SK-N-SH (cell line): ENCODE measurements at regions not wholly inside any gene's neighbourhood (a gene's known extent, or its start where the extent isn't known, plus 50 kb on each side); places are given as distances from the start of the nearest gene placed in this dataset.

ENCODE experiments used
- CTCF ChIA-PET: fragments of 300-600, 350-600 bp; formaldehyde crosslinking; extraction: SDS; loops from one replicate; lab custom pipeline; 2021; lab: Yijun Ruan, JAX
- POLR2A ChIA-PET: fragments of 350-600 bp; sonication (Branson Sonifier 250); formaldehyde crosslinking; extraction: SDS; loops from one replicate; lab custom pipeline; 2020; ENCODE audit warnings: antibody characterized with exemption, inconsistent platforms; lab: Yijun Ruan, JAX
- DNase-seq: peaks from one replicate; pipeline ENCODE4 v3.0.0; 2012
- H2AFZ ChIP-seq: fragments of 200-600 bp; sonication (generic); 2 replicates; pipeline ENCODE4 v1.8.1; 2016; ENCODE audit warnings: antibody characterized with exemption, mild to moderate bottlenecking, low read depth
- H3F3A ChIP-seq: fragments of 200-600 bp; sonication (generic); replicated peaks from 2 replicates; pipeline ENCODE3; 2016; ENCODE audit warnings: antibody characterized with exemption, mild to moderate bottlenecking; ENCODE audit not compliant: insufficient read depth
- H3K27ac ChIP-seq, 2 experiments: fragments of 200-500 bp in 1 of 2; fragments of 200-600 bp in 1 of 2; sonication (Bioruptor generic) in 1 of 2; sonication (generic), shearing (Covaris generic) in 1 of 2; 2 replicates each; pipeline versions ENCODE4 v1.5.1 to v1.6.1; 2014 to 2016; ENCODE audit warnings: low read depth in 2 of 2, inconsistent platforms in 1 of 2, low read length in 1 of 2, mild to moderate bottlenecking in 1 of 2, mixed read lengths in 1 of 2
- H3K27me3 ChIP-seq: fragments of 200-600 bp; sonication (generic), shearing (Covaris generic); 2 replicates; pipeline ENCODE4 v1.6.1; 2016; ENCODE audit warnings: mixed run types; ENCODE audit not compliant: insufficient read depth
- H3K36me3 ChIP-seq, 2 experiments: fragments of 200-500 bp in 1 of 2; fragments of 200-600 bp in 1 of 2; sonication (Bioruptor generic) in 1 of 2; sonication (generic) in 1 of 2; replicated peaks in 1 of 2; 2 replicates each; pipeline versions ENCODE3 to v1.5.1; 2014 to 2016; ENCODE audit warnings: low read length in 1 of 2, mild to moderate bottlenecking in 1 of 2; ENCODE audit not compliant: insufficient read depth in 2 of 2, control insufficient read depth in 1 of 2
- H3K4me1 ChIP-seq, 2 experiments: fragments of 200-500 bp in 1 of 2; fragments of 200-600 bp in 1 of 2; sonication (Bioruptor generic) in 1 of 2; sonication (generic), shearing (Covaris generic) in 1 of 2; 2 replicates each; pipeline versions ENCODE4 v1.5.1 to v1.6.1; 2014 to 2016; ENCODE audit warnings: low read depth in 1 of 2, low read length in 1 of 2, mixed run types in 1 of 2; ENCODE audit not compliant: insufficient read depth in 2 of 2, control insufficient read depth in 1 of 2
- H3K4me2 ChIP-seq: fragments of 200-600 bp; sonication (generic), shearing (Covaris generic); 2 replicates; pipeline ENCODE4 v1.6.1; 2017; ENCODE audit warnings: mixed run types
- H3K4me3 ChIP-seq, 2 experiments: fragments of 200-500 bp in 1 of 2; fragments of 200-600 bp in 1 of 2; sonication (Bioruptor generic) in 1 of 2; sonication (generic), shearing (Covaris generic) in 1 of 2; 2 replicates each; pipeline versions ENCODE4 v1.5.1 to v1.8.1; 2014 to 2016; ENCODE audit warnings: low read depth in 2 of 2, inconsistent platforms in 1 of 2, low read length in 1 of 2, mild to moderate bottlenecking in 1 of 2, mixed read lengths in 1 of 2, moderate library complexity in 1 of 2
- H3K79me2 ChIP-seq: fragments of 200-600 bp; sonication (generic); 2 replicates; pipeline ENCODE4 v1.8.1; 2017; ENCODE audit warnings: mild to moderate bottlenecking; ENCODE audit not compliant: insufficient read depth
- H3K9ac ChIP-seq: fragments of 200-600 bp; sonication (generic); 2 replicates; pipeline ENCODE4 v1.6.1; 2017; ENCODE audit warnings: mixed run types
- H3K9me2 ChIP-seq: fragments of 200-600 bp; sonication (generic); 2 replicates; pipeline ENCODE4 v1.6.1; 2017; ENCODE audit warnings: mixed run types
- H3K9me3 ChIP-seq: fragments of 200-600 bp; sonication (generic); 2 replicates; pipeline ENCODE4 v1.6.1; 2017; ENCODE audit warnings: mixed run types, mild to moderate bottlenecking, moderate library complexity
- H4K20me1 ChIP-seq: fragments of 200-600 bp; sonication (generic); 2 replicates; pipeline ENCODE4 v1.6.1; 2017; ENCODE audit warnings: mild to moderate bottlenecking, mixed run types; ENCODE audit not compliant: insufficient read depth
- CHD2 ChIP-seq: fragments of 150-350 bp; IDR thresholded peaks from 2 replicates; pipeline ENCODE4 v1.6.1; 2018; ENCODE audit warnings: low read length; ENCODE audit not compliant: partially characterized antibody
- CTCF ChIP-seq: fragments of 200-600 bp; sonication (generic); IDR thresholded peaks from 2 replicates; pipeline ENCODE4 v1.6.1; 2017; ENCODE audit warnings: antibody characterized with exemption, mild to moderate bottlenecking, moderate library complexity
- EP300 ChIP-seq, 2 experiments: IDR thresholded peaks; 2 replicates each; pipeline versions ENCODE4 v1.4.0 to v1.6.1; 2012; ENCODE audit warnings: borderline replicate concordance in 1 of 2, low read depth in 1 of 2, low read length in 1 of 2
- GATA2 ChIP-seq: sonication (generic); formaldehyde crosslinking; IDR thresholded peaks from 2 replicates; pipeline ENCODE4 v1.5.0; 2020; ENCODE audit warnings: mild to moderate bottlenecking, missing genetic modification reagents
- MEF2A ChIP-seq: IDR thresholded peaks from 2 replicates; pipeline ENCODE4 v1.4.0; 2012; ENCODE audit warnings: low read depth, borderline replicate concordance
- MXI1 ChIP-seq: IDR thresholded peaks from 2 replicates; pipeline ENCODE4 v1.6.1; 2012; ENCODE audit warnings: mild to moderate bottlenecking, low read depth, low read length, improper control_type of control experiment
- NRF1 ChIP-seq: IDR thresholded peaks from 2 replicates; pipeline ENCODE4 v1.6.1; 2012; ENCODE audit warnings: low read depth, mild to moderate bottlenecking, low read length
- PBX3 ChIP-seq: IDR thresholded peaks from 2 replicates; pipeline ENCODE4; 2012
- POLR2AphosphoS5 ChIP-seq: IDR thresholded peaks from 2 replicates; pipeline ENCODE4 v1.6.1; 2012; ENCODE audit warnings: low read depth, low read length
- RAD21 ChIP-seq: IDR thresholded peaks from 2 replicates; pipeline ENCODE4 v1.6.1; 2012; ENCODE audit warnings: mild to moderate bottlenecking, low read length
- RFX5 ChIP-seq: IDR thresholded peaks from 2 replicates; pipeline ENCODE4 v1.6.1; 2012; ENCODE audit warnings: mild to moderate bottlenecking, improper control_type of control experiment, low read length
- SMC3 ChIP-seq: IDR thresholded peaks from 2 replicates; pipeline ENCODE4 v1.6.1; 2012; ENCODE audit warnings: low read depth, low read length, improper control_type of control experiment
- TAF1 ChIP-seq: IDR thresholded peaks from 2 replicates; pipeline ENCODE4 v1.6.1; 2012; ENCODE audit warnings: low read depth, mild to moderate bottlenecking, low read length, moderate library complexity, borderline replicate concordance
- TCF12 ChIP-seq: IDR thresholded peaks from 2 replicates; pipeline ENCODE4 v1.4.0; 2012
- TEAD4 ChIP-seq: IDR thresholded peaks from 2 replicates; pipeline ENCODE4 v1.4.0; 2012; ENCODE audit warnings: mild to moderate bottlenecking, borderline replicate concordance; ENCODE audit not compliant: insufficient read depth
- USF1 ChIP-seq: IDR thresholded peaks from 2 replicates; pipeline ENCODE4 v1.4.0; 2012; ENCODE audit warnings: low read depth, borderline replicate concordance
- USF2 ChIP-seq: fragments of 150-350 bp; IDR thresholded peaks from 2 replicates; pipeline ENCODE4 v1.6.1; 2017; ENCODE audit warnings: antibody characterized with exemption, low read length, low read depth, borderline replicate concordance
- ZBTB33 ChIP-seq: IDR thresholded peaks from 2 replicates; pipeline ENCODE4 v1.4.0; 2012; ENCODE audit warnings: low read depth, borderline replicate concordance
- WGBS: methylation state at CpG from one replicate; pipeline ENCODE4 v1.1.6; 2017; ENCODE audit warnings: low lambda C conversion rate; 5-methylcytosine and 5-hydroxymethylcytosine counted together

GRCh38 chr20:48066851-48067250 is 281.6 kb upstream of the SULF2 start:
- no peaks in the 10 kb centered on the region for H3K9me3 ChIP-seq
- TF ChIP-seq TCF12 = no peak
- no peak for TF ChIP-seq RFX5
- TF ChIP-seq USF1 = no peak
- TF ChIP-seq USF2 = no peak
- no peak for TF ChIP-seq CTCF
- TF ChIP-seq SMC3 = no peak
- TF ChIP-seq RAD21 = no peak
- TF ChIP-seq TAF1 = no peak
- TF ChIP-seq PBX3 = no peak
- TF ChIP-seq EP300 (IDR thresholded peaks at IDR 0.05; ENCODE audit: borderline replicate concordance in 1 of 2, low read depth in 1 of 2, low read length in 1 of 2) = no peak
- TF ChIP-seq NRF1 = no peak
- no peak for TF ChIP-seq CHD2
- TF ChIP-seq GATA2 (CRISPR knock-in tag) = no peak
- ChIA-PET CTCF (no interaction called here), POLR2A (no interaction called here)
- H3K36me3 ChIP-seq = no peaks in the 10 kb centered on the region
- no peak overlapping the region for H2AFZ ChIP-seq
- no peak overlapping the region for H3K4me2 ChIP-seq
- no peaks in the 10 kb centered on the region for H3K79me2 ChIP-seq
- no peaks in the 10 kb centered on the region for H3F3A ChIP-seq
- DNase-seq = no peak
- no peaks in the 10 kb centered on the region for H3K27me3 ChIP-seq
- no peaks in the 10 kb centered on the region for H3K4me1 ChIP-seq
- WGBS = 67% methylated on average over 1 of the region's 3 CpGs
- H4K20me1 ChIP-seq = no peaks in the 10 kb centered on the region
- H3K4me3 ChIP-seq = no peak overlapping the region
- H3K9me2 ChIP-seq = no peaks in the 10 kb centered on the region
- H3K27ac ChIP-seq = no peak overlapping the region
- no peak overlapping the region for H3K9ac ChIP-seq

- POLR2A ChIA-PET = no interaction called here
- Histone ChIP-seq H3K79me2 (no peaks in the 10 kb centered on the region), H3K4me3 (no peak overlapping the region), H4K20me1 (no peaks in the 10 kb centered on the region), H3K4me2 (no peak overlapping the region), H3K27me3 (no peaks in the 10 kb centered on the region), H3F3A (no peaks in the 10 kb centered on the region), H3K4me1 (no peaks in the 10 kb centered on the region), H3K9ac (no peak overlapping the region), H3K9me3 (no peaks in the 10 kb centered on the region), H3K9me2 (no peaks in the 10 kb centered on the region), H2AFZ (no peak overlapping the region), H3K36me3 (no peaks in the 10 kb centered on the region), H3K27ac (no peak overlapping the region)
- CTCF ChIA-PET = no interaction called here
- no peak for DNase-seq
- 62% methylated on average over 13 of the region's 13 CpGs for WGBS
- TF ChIP-seq TEAD4 = no peak
- no peak for TF ChIP-seq MEF2A
- no peak for TF ChIP-seq EP300 (IDR thresholded peaks at IDR 0.05; ENCODE audit: borderline replicate concordance in 1 of 2, low read depth in 1 of 2, low read length in 1 of 2)
- TF ChIP-seq USF2 = no peak
- no peak for TF ChIP-seq ZBTB33
- TF ChIP-seq MXI1 = no peak
- no peak for TF ChIP-seq PBX3
- no peak for TF ChIP-seq TCF12
- TF ChIP-seq POLR2AphosphoS5 = no peak
- TF ChIP-seq RFX5 = no peak
Measured at GRCh38 chr20:48066246-48066645, 281.0 kb upstream of the SULF2 start.
